ENCODE measurements at regions not wholly inside any gene's neighbourhood (a gene's known extent, or its start where the extent isn't known, plus 50 kb on each side); places are given as distances from the start of the nearest gene placed in this dataset.

DNA sequence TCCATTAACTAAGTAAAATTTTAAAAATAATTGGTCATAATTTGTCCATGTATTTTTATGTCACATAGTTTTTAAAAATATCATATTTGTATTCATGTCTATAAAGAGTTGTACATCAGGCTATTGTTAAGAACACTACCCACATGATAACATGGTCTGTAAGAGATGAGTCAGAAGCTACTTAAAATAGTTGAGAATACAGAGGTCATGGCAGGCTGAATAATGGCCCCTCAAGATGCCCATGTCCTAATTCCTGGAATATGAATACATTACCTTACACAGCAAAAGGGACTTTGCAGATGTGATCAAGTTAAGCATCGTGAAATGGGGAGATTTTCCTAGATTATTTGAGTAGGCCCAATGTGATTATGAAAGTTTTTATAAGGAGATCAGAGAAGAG lies 782.9 kb upstream of the GOLIM4 start:
- no peak overlapping the region for H3K27ac Mint-ChIP-seq
- 89 to 97% methylated on average over 1 of the region's 1 CpG for WGBS, 2 experiments (ENCODE audit: insufficient coverage in 1 of 2, insufficient read length in 1 of 2)
- peaks cover 6% of the 10 kb centered on the region for H3K4me1 ChIP-seq (ENCODE audit: control insufficient read depth, insufficient read depth, low read length)

DNA sequence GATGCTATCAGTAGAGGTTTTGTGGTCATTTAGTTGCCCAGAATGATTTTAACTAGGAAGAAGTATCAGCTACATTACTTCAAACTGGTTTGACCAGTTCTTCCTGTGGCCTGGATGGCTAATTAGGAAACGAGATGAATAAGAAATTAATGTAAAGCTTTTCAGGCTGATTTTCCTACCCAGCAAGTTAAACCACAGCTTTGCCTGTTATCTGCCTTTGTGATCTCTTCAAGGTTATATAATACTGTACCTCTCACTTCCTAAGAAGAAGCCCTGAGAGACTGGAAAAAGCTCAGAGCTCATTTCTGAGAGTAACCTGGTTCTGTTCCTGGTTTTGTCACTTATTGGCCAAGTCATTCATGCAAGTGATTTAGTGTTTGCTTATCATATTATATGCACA lies 782.2 kb upstream of the GOLIM4 start:
- Mint-ChIP-seq H3K27me3 (ENCODE audit: insufficient read depth) (no peaks in the 10 kb centered on the region), H3K27ac (no peak overlapping the region), H3K4me1 (peaks cover 16% of the 10 kb centered on the region), H3K36me3 (ENCODE audit: low read depth) (no peaks in the 10 kb centered on the region), H3K4me3 (no peak overlapping the region), H3K9me3 (no peaks in the 10 kb centered on the region)
- H3K27me3 ChIP-seq (ENCODE audit: control insufficient read depth, insufficient read depth, low read length, poor library complexity, severe bottlenecking) = no peaks in the 10 kb centered on the region
- no peaks in the 10 kb centered on the region for H3K9me3 ChIP-seq (ENCODE audit: control insufficient read depth, low read length)
- no peaks in the 10 kb centered on the region for H3K36me3 ChIP-seq (ENCODE audit: control insufficient read depth, insufficient read depth, low read length)
- peaks cover 6% of the 10 kb centered on the region for H3K4me1 ChIP-seq (ENCODE audit: control insufficient read depth, insufficient read depth, low read length)
- TF ChIP-seq, protein P1, sequence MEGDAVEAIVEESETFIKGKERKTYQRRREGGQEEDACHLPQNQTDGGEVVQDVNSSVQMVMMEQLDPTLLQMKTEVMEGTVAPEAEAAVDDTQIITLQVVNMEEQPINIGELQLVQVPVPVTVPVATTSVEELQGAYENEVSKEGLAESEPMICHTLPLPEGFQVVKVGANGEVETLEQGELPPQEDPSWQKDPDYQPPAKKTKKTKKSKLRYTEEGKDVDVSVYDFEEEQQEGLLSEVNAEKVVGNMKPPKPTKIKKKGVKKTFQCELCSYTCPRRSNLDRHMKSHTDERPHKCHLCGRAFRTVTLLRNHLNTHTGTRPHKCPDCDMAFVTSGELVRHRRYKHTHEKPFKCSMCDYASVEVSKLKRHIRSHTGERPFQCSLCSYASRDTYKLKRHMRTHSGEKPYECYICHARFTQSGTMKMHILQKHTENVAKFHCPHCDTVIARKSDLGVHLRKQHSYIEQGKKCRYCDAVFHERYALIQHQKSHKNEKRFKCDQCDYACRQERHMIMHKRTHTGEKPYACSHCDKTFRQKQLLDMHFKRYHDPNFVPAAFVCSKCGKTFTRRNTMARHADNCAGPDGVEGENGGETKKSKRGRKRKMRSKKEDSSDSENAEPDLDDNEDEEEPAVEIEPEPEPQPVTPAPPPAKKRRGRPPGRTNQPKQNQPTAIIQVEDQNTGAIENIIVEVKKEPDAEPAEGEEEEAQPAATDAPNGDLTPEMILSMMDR (conservative IDR thresholded peaks at IDR 0.05) = no peak
- no peak overlapping the region for H3K9ac ChIP-seq (ENCODE audit: extremely low read depth, low read length, poor library complexity, severe bottlenecking)
- DNase-seq = no peak
- H3K4me3 ChIP-seq (ENCODE audit: low read length) = no peak overlapping the region
- 100% methylated on average over 1 of the region's 1 CpG; no CpG with 5 or more reads in 1 of the 2 experiments for WGBS, 2 experiments (ENCODE audit: insufficient coverage in 1 of 2, insufficient read length in 1 of 2)
- H3K27ac ChIP-seq (ENCODE audit: low read depth, low read length) = no peak overlapping the region

More for the DNA sequence above, 782.9 kb upstream of the GOLIM4 start:
- Histone ChIP-seq H3K27me3 (ENCODE audit: control insufficient read depth, insufficient read depth, low read length, poor library complexity, severe bottlenecking) (no peaks in the 10 kb centered on the region), H3K27ac (ENCODE audit: low read depth, low read length) (no peak overlapping the region), H3K4me3 (ENCODE audit: low read length) (no peak overlapping the region), H3K9me3 (ENCODE audit: control insufficient read depth, low read length) (no peaks in the 10 kb centered on the region), H3K9ac (ENCODE audit: extremely low read depth, low read length, poor library complexity, severe bottlenecking) (no peak overlapping the region), H3K36me3 (ENCODE audit: control insufficient read depth, insufficient read depth, low read length) (no peaks in the 10 kb centered on the region)
- Mint-ChIP-seq H3K4me1 (peaks cover 16% of the 10 kb centered on the region), H3K4me3 (no peak overlapping the region), H3K9me3 (no peaks in the 10 kb centered on the region), H3K36me3 (ENCODE audit: low read depth) (no peaks in the 10 kb centered on the region), H3K27me3 (ENCODE audit: insufficient read depth) (no peaks in the 10 kb centered on the region)
- TF ChIP-seq, protein P1 (conservative IDR thresholded peaks at IDR 0.05) = no peak
- no peak for DNase-seq

DNA sequence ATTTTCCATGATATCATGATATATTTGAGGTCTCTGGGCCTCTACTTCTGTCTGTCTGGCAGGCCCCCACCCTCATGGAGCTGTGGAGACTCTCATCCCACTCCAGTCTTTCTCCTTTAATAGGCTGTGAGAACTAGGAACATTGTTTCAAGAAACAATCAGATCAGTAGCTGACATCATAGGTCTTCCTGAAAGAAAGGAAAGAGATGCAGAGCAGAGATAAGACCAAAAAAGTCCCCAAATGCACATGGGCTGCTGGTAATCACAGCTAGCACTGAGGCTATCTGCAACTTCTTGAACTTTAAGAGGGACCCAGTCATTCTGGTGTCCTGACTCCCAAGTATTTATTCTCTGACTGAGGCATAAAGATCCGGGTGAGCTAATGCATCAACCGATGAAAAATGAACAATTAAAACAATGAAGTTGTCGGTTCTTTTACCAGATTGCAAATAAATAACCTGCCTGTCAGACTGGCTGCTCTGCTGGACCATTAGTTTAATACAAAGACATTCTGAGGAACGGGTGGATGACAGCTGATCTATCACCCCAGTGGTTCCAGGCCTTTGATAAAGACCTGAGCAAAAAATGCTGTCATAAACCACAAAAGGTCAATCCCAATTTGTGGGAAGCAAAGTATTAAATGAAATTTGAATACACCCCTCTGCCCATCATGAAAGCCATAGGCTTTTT lies 780.8 kb upstream of the GOLIM4 start:
- H3K4me1 Mint-ChIP-seq = peaks cover 16% of the 10 kb centered on the region
- peak overlapping the region; percentile 6 for H3K27ac Mint-ChIP-seq
- no peaks in the 10 kb centered on the region for H3K36me3 ChIP-seq (ENCODE audit: control insufficient read depth, insufficient read depth, low read length)
- TF ChIP-seq, protein P1 (conservative IDR thresholded peaks at IDR 0.05) = no peak
- H3K9me3 ChIP-seq (ENCODE audit: control insufficient read depth, low read length) = no peaks in the 10 kb centered on the region
- H3K4me3 ChIP-seq (ENCODE audit: low read length) = no peak overlapping the region
- H3K27me3 ChIP-seq (ENCODE audit: control insufficient read depth, insufficient read depth, low read length, poor library complexity, severe bottlenecking) = no peaks in the 10 kb centered on the region
- no peak overlapping the region for H3K4me3 Mint-ChIP-seq
- no peak for DNase-seq
- no peaks in the 10 kb centered on the region for H3K9me3 Mint-ChIP-seq
- no peaks in the 10 kb centered on the region for H3K27me3 Mint-ChIP-seq (ENCODE audit: insufficient read depth)
- peak overlapping the region; percentile 77 for H3K27ac ChIP-seq (ENCODE audit: low read depth, low read length)
- WGBS, 2 experiments (ENCODE audit: insufficient coverage in 1 of 2, insufficient read length in 1 of 2) = 78 to 93% methylated on average over 4 of the region's 4 CpGs
- H3K36me3 Mint-ChIP-seq (ENCODE audit: low read depth) = no peaks in the 10 kb centered on the region
- H3K4me1 ChIP-seq (ENCODE audit: control insufficient read depth, insufficient read depth, low read length) = peaks cover 6% of the 10 kb centered on the region
- no peak overlapping the region for H3K9ac ChIP-seq (ENCODE audit: extremely low read depth, low read length, poor library complexity, severe bottlenecking)

Measured in endodermal cell (in vitro differentiated cells).